Uterus (tissue), 2 donors: ENCODE measurements at regions not wholly inside any gene's neighbourhood (a gene's known extent, or its start where the extent isn't known, plus 50 kb on each side); places are given as distances from the start of the nearest gene placed in this dataset.

Experiments used
- CTCF ChIP-seq, 4 experiments: fragments of 200-600 bp in 2 of 4; fragments of 450-650 bp in 2 of 4; sonication (generic) in 2 of 4; IDR thresholded peaks; one replicate each; pipeline ENCODE4 v1.5.1; 2016 to 2019; ENCODE audit warnings: antibody characterized with exemption in 4 of 4, mild to moderate bottlenecking in 2 of 4, moderate library complexity in 1 of 4
- POLR2A ChIP-seq, 2 donors: fragments of 450-650 bp; IDR thresholded peaks; one replicate each; pipeline ENCODE4 v1.6.1; 2016; ENCODE audit warnings: antibody characterized with exemption in 2 of 2, mild to moderate bottlenecking in 1 of 2, moderate library complexity in 1 of 2

DNA sequence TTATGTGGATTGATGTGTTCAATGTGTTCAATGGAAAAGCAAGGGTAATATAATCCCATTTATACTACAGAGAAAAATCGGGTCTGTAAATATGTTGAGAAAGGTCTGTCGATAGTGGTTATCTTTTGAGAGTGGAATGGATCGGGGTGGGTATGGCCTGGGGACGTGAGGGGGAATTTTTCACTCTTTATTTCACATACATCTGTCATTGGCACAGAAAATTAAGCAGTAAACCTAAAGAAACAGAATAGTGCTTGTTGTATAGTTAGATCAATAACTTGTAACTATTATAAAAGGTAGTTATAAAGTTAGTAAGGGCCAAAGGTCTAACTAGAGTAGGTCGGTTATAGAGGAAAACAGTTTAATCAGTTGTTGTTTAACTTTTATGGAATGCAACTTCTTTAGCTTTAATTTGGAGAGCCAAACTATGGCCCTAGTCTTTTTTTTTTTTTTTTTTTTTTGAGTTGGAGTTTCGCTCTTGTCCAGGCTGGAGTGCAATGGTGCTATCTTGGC is 66.1 kb upstream of the ABL1 start:
- TF ChIP-seq CTCF (IDR thresholded peaks at IDR 0.05) (no peak), POLR2A (IDR thresholded peaks at IDR 0.05) (no peak)
